ENCODE measurements at regions not wholly inside any gene's neighbourhood (a gene's known extent, or its start where the extent isn't known, plus 50 kb on each side); places are given as distances from the start of the nearest gene placed in this dataset.

DNA sequence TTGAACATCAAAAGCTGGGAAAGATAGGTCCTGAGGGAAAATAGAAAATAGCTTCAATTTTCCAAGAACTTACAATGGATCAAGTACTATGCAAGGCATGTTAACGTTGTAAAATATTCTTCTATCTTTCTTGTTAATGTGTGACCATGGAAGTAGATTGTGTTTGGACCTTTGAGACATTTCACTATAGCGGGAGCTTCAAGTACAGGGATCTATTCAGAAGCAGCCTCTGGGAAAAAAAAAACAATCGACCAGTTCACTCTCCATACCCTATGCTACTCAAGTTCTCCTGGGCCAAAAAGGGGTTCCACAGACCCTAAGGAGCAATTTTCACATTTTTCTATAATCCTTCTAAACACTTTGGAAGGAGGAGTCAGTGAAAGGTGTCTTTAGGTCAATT, 54.1 kb upstream of the ATP10B start:
- TF ChIP-seq, protein P1, sequence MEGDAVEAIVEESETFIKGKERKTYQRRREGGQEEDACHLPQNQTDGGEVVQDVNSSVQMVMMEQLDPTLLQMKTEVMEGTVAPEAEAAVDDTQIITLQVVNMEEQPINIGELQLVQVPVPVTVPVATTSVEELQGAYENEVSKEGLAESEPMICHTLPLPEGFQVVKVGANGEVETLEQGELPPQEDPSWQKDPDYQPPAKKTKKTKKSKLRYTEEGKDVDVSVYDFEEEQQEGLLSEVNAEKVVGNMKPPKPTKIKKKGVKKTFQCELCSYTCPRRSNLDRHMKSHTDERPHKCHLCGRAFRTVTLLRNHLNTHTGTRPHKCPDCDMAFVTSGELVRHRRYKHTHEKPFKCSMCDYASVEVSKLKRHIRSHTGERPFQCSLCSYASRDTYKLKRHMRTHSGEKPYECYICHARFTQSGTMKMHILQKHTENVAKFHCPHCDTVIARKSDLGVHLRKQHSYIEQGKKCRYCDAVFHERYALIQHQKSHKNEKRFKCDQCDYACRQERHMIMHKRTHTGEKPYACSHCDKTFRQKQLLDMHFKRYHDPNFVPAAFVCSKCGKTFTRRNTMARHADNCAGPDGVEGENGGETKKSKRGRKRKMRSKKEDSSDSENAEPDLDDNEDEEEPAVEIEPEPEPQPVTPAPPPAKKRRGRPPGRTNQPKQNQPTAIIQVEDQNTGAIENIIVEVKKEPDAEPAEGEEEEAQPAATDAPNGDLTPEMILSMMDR (conservative IDR thresholded peaks at IDR 0.05; ENCODE audit: low read depth, low read length) = no peak
- H3K4me3 ChIP-seq (ENCODE audit: low read depth, low read length) = no peak overlapping the region
- no peak for DNase-seq (ENCODE audit: low read depth)

DNA sequence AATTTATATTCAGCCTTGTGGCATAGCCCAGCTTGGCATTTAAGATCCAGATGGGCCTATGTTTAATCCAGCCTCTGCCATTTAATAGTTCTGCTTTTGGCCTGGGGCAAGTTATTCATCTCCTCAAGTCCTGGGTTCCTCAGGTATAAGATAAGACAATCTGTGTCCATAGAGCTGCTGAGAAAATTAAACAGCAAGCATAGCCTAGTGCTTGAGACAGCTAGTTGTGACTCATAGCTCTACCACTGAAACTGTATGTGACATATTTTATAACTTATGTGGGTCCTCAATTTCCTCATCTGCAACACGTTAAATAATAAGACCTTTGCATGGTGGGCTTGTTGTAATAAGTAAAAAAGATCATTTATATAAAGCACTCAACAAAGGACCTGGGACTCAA, 53.3 kb upstream of the ATP10B start:
- DNase-seq (ENCODE audit: low read depth) = no peak
- H3K4me3 ChIP-seq (ENCODE audit: low read depth, low read length) = no peak overlapping the region
- TF ChIP-seq, protein P1 (conservative IDR thresholded peaks at IDR 0.05; ENCODE audit: low read depth, low read length) = no peak

DNA sequence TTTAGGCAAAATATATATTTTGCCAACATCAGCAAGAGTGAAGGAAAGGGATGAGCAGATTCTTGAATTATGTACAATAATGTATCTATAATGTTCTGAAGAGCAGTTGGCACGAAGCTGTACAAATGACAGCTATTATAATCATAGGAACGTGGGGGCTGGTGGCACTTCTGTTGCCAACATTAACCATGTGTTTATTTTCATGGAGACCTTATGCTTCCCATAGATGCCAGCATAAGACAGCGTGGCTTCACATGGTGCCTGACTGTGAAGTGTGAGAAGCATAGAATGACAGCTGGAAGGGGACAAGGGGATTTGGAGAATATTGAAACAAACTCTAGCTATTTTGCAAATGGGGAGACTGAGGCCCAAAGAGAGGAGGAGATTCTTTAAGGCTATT, 52.6 kb upstream of the ATP10B start:
- no peak overlapping the region for H3K4me3 ChIP-seq (ENCODE audit: low read depth, low read length)
- TF ChIP-seq, protein P1 (conservative IDR thresholded peaks at IDR 0.05; ENCODE audit: low read depth, low read length) = no peak
- DNase-seq (ENCODE audit: low read depth) = no peak

DNA sequence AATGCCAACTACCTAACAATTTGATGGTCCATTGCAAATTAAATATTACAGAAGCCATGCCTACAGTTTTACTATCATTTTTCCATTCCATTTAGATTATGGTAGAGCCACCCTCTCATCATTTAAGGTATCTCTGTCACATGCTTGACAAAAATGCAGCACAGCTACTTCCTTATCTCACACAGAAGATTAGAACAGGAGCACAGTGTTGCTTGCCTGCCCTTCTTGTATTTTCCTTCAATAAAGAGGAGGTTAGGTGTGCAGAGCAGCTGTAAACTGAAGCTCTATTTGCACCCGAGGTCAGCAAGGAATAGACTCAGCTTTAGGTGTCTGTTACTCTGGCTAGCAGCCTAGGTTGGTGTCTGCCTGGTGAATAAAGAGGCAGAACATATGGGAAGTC, 51.5 kb upstream of the ATP10B start:
- no peak for DNase-seq (ENCODE audit: low read depth)
- H3K4me3 ChIP-seq (ENCODE audit: low read depth, low read length) = no peak overlapping the region
- TF ChIP-seq, protein P1 (conservative IDR thresholded peaks at IDR 0.05; ENCODE audit: low read depth, low read length) = no peak

DNA sequence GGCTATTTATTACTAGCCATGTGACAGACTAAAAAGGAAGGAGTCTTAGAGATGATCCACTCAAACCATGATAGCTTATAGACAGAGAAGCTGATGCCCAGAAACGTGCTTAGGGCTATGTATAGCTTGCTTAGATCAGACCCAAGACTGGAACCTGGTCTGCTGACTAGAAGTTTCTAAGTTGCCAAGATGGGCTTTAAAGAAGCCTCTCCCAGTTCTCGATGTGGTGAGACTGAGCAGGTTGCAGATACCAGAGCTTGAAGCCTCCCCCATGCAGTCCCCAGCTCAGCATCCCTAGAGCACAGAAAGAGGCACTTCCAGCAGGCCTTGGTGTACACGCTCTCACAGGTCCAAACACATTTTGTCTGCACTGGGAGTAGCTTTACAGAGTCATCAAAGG, 51.1 kb upstream of the ATP10B start:
- H3K4me3 ChIP-seq (ENCODE audit: low read depth, low read length) = no peak overlapping the region
- TF ChIP-seq, protein P1 (conservative IDR thresholded peaks at IDR 0.05; ENCODE audit: low read depth, low read length) = no peak
- DNase-seq (ENCODE audit: low read depth) = no peak

All from choroid plexus epithelial cell (primary cell).